HL-60 (cell line): ENCODE measurements at regions not wholly inside any gene's neighbourhood (a gene's known extent, or its start where the extent isn't known, plus 50 kb on each side); places are given as distances from the start of the nearest gene placed in this dataset.

Source experiments
- GABPA ChIP-seq: IDR thresholded peaks from 2 replicates; pipeline ENCODE4 v1.6.1; 2012; ENCODE audit warnings: low read depth
- POLR2AphosphoS5 ChIP-seq: IDR thresholded peaks from 2 replicates; pipeline ENCODE4 v1.6.1; 2012; ENCODE audit warnings: low read depth
- REST ChIP-seq: IDR thresholded peaks from 2 replicates; pipeline ENCODE4 v1.6.1; 2012; ENCODE audit warnings: low read depth; ENCODE audit not compliant: insufficient replicate concordance
- SPI1 ChIP-seq: IDR thresholded peaks from 2 replicates; pipeline ENCODE4 v1.6.1; 2012; ENCODE audit warnings: low read depth, mild to moderate bottlenecking, borderline replicate concordance
- TF ChIP-seq, protein P1 (sequence below): IDR thresholded peaks from one replicate; pipeline ENCODE4 v1.5.1; 2011; ENCODE audit warnings: low read length, control low read depth, inconsistent platforms; ENCODE audit not compliant: insufficient read depth

- TF ChIP-seq, protein P1, sequence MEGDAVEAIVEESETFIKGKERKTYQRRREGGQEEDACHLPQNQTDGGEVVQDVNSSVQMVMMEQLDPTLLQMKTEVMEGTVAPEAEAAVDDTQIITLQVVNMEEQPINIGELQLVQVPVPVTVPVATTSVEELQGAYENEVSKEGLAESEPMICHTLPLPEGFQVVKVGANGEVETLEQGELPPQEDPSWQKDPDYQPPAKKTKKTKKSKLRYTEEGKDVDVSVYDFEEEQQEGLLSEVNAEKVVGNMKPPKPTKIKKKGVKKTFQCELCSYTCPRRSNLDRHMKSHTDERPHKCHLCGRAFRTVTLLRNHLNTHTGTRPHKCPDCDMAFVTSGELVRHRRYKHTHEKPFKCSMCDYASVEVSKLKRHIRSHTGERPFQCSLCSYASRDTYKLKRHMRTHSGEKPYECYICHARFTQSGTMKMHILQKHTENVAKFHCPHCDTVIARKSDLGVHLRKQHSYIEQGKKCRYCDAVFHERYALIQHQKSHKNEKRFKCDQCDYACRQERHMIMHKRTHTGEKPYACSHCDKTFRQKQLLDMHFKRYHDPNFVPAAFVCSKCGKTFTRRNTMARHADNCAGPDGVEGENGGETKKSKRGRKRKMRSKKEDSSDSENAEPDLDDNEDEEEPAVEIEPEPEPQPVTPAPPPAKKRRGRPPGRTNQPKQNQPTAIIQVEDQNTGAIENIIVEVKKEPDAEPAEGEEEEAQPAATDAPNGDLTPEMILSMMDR: no peak
- no peak for TF ChIP-seq POLR2AphosphoS5
- TF ChIP-seq SPI1: no peak
- no peak for TF ChIP-seq REST
- no peak for TF ChIP-seq GABPA
These were observed 412.9 kb upstream of the GRM7 start for GRCh38 chr3:6448011-6448410.
